Neural cell (in vitro differentiated cells): ENCODE measurements at regions not wholly inside any gene's neighbourhood (a gene's known extent, or its start where the extent isn't known, plus 50 kb on each side); places are given as distances from the start of the nearest gene placed in this dataset.

Experiments
- H2AFZ ChIP-seq: fragments of 200-600, 300-800 bp; sonication (generic), shearing (Covaris generic); 2 replicates; pipeline ENCODE4 v1.6.0; 2014; ENCODE audit warnings: low read depth, mild to moderate bottlenecking, antibody characterized with exemption, low read length, moderate library complexity
- H3F3A ChIP-seq: fragments of 200-600 bp; shearing (Covaris generic); 2 replicates; pipeline ENCODE4 v1.6.1; 2016; ENCODE audit warnings: mild to moderate bottlenecking, moderate library complexity, mixed read lengths, antibody characterized with exemption, low read length; ENCODE audit not compliant: insufficient read depth, poor library complexity, severe bottlenecking
- H3K27ac ChIP-seq: fragments of 200-600, 300-800 bp; sonication (generic), shearing (Covaris generic); 2 replicates; pipeline ENCODE4 v1.5.1; 2014; ENCODE audit warnings: mild to moderate bottlenecking, low read length, moderate library complexity
- H3K27me3 ChIP-seq: fragments of 300-800, 200-600 bp; sonication (generic), shearing (Covaris generic); 2 replicates; pipeline ENCODE4 v1.6.0; 2014; ENCODE audit warnings: mild to moderate bottlenecking, low read depth, low read length, moderate library complexity; ENCODE audit not compliant: insufficient read depth
- H3K36me3 ChIP-seq: fragments of 300-800, 200-600 bp; sonication (generic), shearing (Covaris generic); 2 replicates; pipeline ENCODE4 v1.5.1; 2014; ENCODE audit warnings: mild to moderate bottlenecking, antibody characterized with exemption, low read length, moderate library complexity; ENCODE audit not compliant: insufficient read depth
- H3K4me2 ChIP-seq: fragments of 300-800, 200-600 bp; sonication (generic), shearing (Covaris generic); 2 replicates; pipeline ENCODE4 v1.6.0; 2014; ENCODE audit warnings: mild to moderate bottlenecking, low read length
- H3K4me3 ChIP-seq: fragments of 300-800, 200-600 bp; sonication (generic), shearing (Covaris generic); 2 replicates; pipeline ENCODE4 v1.5.1; 2014; ENCODE audit warnings: mild to moderate bottlenecking, low read length, moderate library complexity
- H3K79me2 ChIP-seq: fragments of 200-600 bp; shearing (Covaris generic); replicated peaks from 2 replicates; pipeline ENCODE4 v1.6.0; 2014; ENCODE audit warnings: mild to moderate bottlenecking, low read length, moderate library complexity; ENCODE audit not compliant: insufficient read depth
- H3K9ac ChIP-seq: fragments of 300-800, 200-600 bp; sonication (generic), shearing (Covaris generic); 2 replicates; pipeline ENCODE4 v1.6.1; 2016; ENCODE audit warnings: mild to moderate bottlenecking, low read length, mixed read lengths
- H3K9me2 ChIP-seq: fragments of 200-600 bp; shearing (Covaris generic); 2 replicates; pipeline ENCODE4 v1.6.1; 2016; ENCODE audit warnings: mild to moderate bottlenecking, low read length, mixed read lengths; ENCODE audit not compliant: insufficient read depth
- H3K9me3 ChIP-seq: fragments of 200-600, 300-800 bp; sonication (generic), shearing (Covaris generic); 2 replicates; pipeline ENCODE4 v1.6.1; 2016; ENCODE audit warnings: mild to moderate bottlenecking, mixed run types, low read length, moderate library complexity, mixed read lengths
- H4K20me1 ChIP-seq: fragments of 200-600 bp; shearing (Covaris generic); 2 replicates; pipeline ENCODE4 v1.6.1; 2016; ENCODE audit warnings: mild to moderate bottlenecking, mixed run types; ENCODE audit not compliant: insufficient read depth
- EP300 ChIP-seq: fragments of 450-650 bp; conservative IDR thresholded peaks from 2 replicates; pipeline ENCODE4 v1.6.1; 2014; ENCODE audit warnings: antibody characterized with exemption, mild to moderate bottlenecking, moderate library complexity; ENCODE audit not compliant: poor library complexity, severe bottlenecking
- EZH2 ChIP-seq: fragments of 200-600, 300-800 bp; shearing (Covaris generic), sonication (generic); IDR thresholded peaks from 2 replicates; pipeline ENCODE4 v1.6.1; 2014; ENCODE audit warnings: antibody characterized with exemption, low read length, borderline replicate concordance, mild to moderate bottlenecking; ENCODE audit not compliant: insufficient read depth, poor library complexity, severe bottlenecking
- MXI1 ChIP-seq: fragments of 450-650 bp; conservative IDR thresholded peaks from 2 replicates; pipeline ENCODE4 v1.6.1; 2014; ENCODE audit warnings: antibody characterized with exemption, mild to moderate bottlenecking; ENCODE audit not compliant: poor library complexity, severe bottlenecking
- POLR2AphosphoS5 ChIP-seq: IDR thresholded peaks from 2 replicates; pipeline ENCODE4 v1.6.1; 2012
- RAD21 ChIP-seq: fragments of 450-650 bp; conservative IDR thresholded peaks from 2 replicates; pipeline ENCODE4 v1.6.1; 2014; ENCODE audit warnings: antibody characterized with exemption, mild to moderate bottlenecking, moderate library complexity
- SMC3 ChIP-seq: fragments of 450-650 bp; conservative IDR thresholded peaks from 2 replicates; pipeline ENCODE4 v1.6.1; 2014; ENCODE audit warnings: antibody characterized with exemption, mild to moderate bottlenecking, moderate library complexity; ENCODE audit not compliant: poor library complexity
- TAF1 ChIP-seq: IDR thresholded peaks from 2 replicates; pipeline ENCODE4 v1.6.1; 2012; ENCODE audit warnings: low read depth
- TF ChIP-seq, protein P1 (sequence below): IDR thresholded peaks from 2 replicates; pipeline ENCODE4 v1.6.1; 2012; ENCODE audit warnings: borderline replicate concordance
- TF ChIP-seq, protein P2 (sequence below): fragments of 450-650 bp; IDR thresholded peaks from 2 replicates; pipeline ENCODE4 v1.5.1; 2014; ENCODE audit warnings: antibody characterized with exemption, mild to moderate bottlenecking, moderate library complexity; ENCODE audit not compliant: poor library complexity, severe bottlenecking

DNA sequence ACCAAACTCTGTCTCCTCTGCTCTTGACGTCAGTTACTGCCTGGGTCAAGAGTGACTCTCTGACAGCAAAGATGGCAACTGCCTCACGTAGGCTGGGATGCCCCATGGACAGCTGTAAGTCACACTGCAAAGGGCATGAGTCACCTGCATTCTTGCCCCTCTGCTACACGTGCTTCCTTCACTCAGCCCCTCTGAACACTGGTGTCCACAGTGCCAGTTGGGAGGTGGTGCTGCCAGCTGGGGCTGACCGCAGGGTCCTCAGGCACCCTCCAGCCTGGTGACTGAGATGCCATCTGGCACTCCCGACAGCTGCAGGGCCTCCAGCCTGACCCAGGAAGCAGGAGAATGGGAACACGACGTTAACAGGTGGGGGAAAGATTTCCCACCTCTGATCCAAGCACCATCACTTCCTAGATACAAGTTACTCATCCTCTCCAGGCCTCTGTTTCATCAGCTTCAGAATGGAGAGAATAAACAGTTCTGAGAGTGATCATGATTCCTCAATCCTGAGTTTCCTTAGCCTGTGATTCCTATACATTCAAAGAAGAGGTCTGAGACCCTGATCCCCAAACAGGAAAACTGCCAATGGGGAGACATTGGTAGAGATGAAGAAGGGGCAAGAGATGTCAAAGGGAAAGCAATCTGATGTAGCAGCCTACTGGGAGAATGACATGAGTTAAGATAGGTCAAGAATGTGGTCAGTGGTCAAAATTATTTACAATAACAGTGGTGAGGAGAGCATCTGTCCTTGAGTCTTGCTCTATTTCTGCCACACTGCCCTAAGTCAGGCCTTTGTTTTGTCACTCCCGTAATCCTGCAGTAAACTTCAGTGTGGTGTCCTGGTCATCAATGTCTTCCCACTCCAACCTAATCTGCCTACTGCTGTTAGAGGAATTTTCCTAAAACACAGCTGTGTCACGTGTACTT lies 86.1 kb upstream of the BCL6 start:
- no peaks in the 10 kb centered on the region for H4K20me1 ChIP-seq
- no peaks in the 10 kb centered on the region for H3K79me2 ChIP-seq
- H3K27me3 ChIP-seq: no peaks in the 10 kb centered on the region
- no peak overlapping the region for H3K9ac ChIP-seq
- H3K4me3 ChIP-seq: no peak overlapping the region
- no peak overlapping the region for H2AFZ ChIP-seq
- H3K36me3 ChIP-seq: no peaks in the 10 kb centered on the region
- H3F3A ChIP-seq: no peaks in the 10 kb centered on the region
- H3K4me2 ChIP-seq: no peak overlapping the region
- no peaks in the 10 kb centered on the region for H3K9me3 ChIP-seq
- no peaks in the 10 kb centered on the region for H3K9me2 ChIP-seq
- H3K27ac ChIP-seq: no peak overlapping the region
- TF ChIP-seq, protein P1, sequence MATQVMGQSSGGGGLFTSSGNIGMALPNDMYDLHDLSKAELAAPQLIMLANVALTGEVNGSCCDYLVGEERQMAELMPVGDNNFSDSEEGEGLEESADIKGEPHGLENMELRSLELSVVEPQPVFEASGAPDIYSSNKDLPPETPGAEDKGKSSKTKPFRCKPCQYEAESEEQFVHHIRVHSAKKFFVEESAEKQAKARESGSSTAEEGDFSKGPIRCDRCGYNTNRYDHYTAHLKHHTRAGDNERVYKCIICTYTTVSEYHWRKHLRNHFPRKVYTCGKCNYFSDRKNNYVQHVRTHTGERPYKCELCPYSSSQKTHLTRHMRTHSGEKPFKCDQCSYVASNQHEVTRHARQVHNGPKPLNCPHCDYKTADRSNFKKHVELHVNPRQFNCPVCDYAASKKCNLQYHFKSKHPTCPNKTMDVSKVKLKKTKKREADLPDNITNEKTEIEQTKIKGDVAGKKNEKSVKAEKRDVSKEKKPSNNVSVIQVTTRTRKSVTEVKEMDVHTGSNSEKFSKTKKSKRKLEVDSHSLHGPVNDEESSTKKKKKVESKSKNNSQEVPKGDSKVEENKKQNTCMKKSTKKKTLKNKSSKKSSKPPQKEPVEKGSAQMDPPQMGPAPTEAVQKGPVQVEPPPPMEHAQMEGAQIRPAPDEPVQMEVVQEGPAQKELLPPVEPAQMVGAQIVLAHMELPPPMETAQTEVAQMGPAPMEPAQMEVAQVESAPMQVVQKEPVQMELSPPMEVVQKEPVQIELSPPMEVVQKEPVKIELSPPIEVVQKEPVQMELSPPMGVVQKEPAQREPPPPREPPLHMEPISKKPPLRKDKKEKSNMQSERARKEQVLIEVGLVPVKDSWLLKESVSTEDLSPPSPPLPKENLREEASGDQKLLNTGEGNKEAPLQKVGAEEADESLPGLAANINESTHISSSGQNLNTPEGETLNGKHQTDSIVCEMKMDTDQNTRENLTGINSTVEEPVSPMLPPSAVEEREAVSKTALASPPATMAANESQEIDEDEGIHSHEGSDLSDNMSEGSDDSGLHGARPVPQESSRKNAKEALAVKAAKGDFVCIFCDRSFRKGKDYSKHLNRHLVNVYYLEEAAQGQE: no peak
- no peak for TF ChIP-seq POLR2AphosphoS5
- no peak for TF ChIP-seq RAD21

DNA sequence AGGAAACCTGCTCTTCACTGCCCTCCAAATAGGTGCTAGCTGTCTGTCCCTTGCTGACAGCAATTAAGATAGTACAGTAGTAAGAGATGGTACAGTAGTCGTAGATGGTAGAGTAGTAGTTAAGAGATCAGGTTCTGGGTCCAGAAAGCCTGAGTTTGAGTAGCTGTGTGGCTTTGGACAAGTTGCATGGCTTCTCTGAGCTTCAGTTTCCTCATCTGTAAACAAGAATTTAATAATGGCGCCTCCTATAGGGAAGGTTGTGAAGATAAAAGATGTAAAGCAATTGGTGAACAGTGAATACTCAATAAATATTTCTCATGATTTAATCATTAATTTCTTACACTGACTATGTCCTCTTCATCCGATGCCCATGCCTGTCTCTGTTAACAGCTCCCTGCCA lies 86.9 kb upstream of the BCL6 start:
- no peak overlapping the region for H3K9ac ChIP-seq
- H3K27me3 ChIP-seq: no peaks in the 10 kb centered on the region
- no peaks in the 10 kb centered on the region for H3K79me2 ChIP-seq
- TF ChIP-seq RAD21: no peak
- TF ChIP-seq, protein P1: no peak
- no peak for TF ChIP-seq EZH2
- TF ChIP-seq EP300: no peak
- no peak for TF ChIP-seq MXI1
- TF ChIP-seq POLR2AphosphoS5: no peak
- TF ChIP-seq TAF1: no peak
- TF ChIP-seq, protein P2, sequence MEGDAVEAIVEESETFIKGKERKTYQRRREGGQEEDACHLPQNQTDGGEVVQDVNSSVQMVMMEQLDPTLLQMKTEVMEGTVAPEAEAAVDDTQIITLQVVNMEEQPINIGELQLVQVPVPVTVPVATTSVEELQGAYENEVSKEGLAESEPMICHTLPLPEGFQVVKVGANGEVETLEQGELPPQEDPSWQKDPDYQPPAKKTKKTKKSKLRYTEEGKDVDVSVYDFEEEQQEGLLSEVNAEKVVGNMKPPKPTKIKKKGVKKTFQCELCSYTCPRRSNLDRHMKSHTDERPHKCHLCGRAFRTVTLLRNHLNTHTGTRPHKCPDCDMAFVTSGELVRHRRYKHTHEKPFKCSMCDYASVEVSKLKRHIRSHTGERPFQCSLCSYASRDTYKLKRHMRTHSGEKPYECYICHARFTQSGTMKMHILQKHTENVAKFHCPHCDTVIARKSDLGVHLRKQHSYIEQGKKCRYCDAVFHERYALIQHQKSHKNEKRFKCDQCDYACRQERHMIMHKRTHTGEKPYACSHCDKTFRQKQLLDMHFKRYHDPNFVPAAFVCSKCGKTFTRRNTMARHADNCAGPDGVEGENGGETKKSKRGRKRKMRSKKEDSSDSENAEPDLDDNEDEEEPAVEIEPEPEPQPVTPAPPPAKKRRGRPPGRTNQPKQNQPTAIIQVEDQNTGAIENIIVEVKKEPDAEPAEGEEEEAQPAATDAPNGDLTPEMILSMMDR: no peak
- TF ChIP-seq SMC3: no peak
- no peak overlapping the region for H3K4me3 ChIP-seq
- H3K4me2 ChIP-seq: no peak overlapping the region
- no peaks in the 10 kb centered on the region for H3K9me2 ChIP-seq
- H3K36me3 ChIP-seq: no peaks in the 10 kb centered on the region
- H3K9me3 ChIP-seq: no peaks in the 10 kb centered on the region
- H2AFZ ChIP-seq: no peak overlapping the region
- no peaks in the 10 kb centered on the region for H3F3A ChIP-seq
- no peak overlapping the region for H3K27ac ChIP-seq
- H4K20me1 ChIP-seq: no peaks in the 10 kb centered on the region
